ENCODE measurements at regions not wholly inside any gene's neighbourhood (a gene's known extent, or its start where the extent isn't known, plus 50 kb on each side); places are given as distances from the start of the nearest gene placed in this dataset.
"Not testable (repeated sequence)": the region's sequence is repeated elsewhere in the genome, so short reads cannot be mapped to it uniquely, and the experiment has no call there.

DNA sequence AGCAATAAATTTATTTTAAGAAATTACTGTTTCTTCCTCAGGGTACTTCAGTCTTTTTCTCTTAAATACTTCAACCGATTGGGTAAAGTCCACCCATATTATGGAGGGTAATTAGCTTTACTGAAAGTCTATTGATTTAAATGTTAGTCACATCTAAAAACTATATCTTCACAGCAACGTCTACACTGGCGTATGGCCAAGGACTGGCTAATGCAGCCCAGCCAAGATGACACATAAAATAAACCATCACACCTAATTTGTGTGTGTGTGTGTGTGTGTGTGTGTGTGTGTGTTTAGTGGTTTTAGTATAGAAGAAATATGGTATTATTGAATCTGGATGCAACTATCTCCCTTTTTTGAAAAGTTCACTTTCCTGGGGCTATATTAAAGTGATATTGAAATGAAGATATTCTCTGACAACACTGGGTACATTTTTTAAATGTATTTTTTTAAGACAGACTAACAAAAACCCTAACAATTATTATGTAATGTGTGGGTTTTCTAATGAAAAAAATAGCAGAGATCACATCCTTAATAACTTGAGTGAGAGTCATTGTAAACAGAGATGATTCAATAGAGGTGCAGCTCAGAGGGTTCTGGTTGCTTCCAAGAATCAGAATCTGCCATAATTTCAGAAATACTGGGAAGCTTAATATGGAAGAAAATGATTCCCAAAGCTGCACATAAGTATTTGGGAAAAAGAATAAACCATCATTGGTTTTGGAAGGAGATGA is 584.2 kb upstream of the MBL2 start:
- H3K9me3 ChIP-seq (ENCODE audit: control insufficient read depth in 1 of 2, low read length in 2 of 2), result peaks cover 0 to 6% of the 10 kb centered on the region in 2 donors
- H3K4me1 ChIP-seq (ENCODE audit: insufficient read depth, low read length), result no peaks in the 10 kb centered on the region
- H3K27ac ChIP-seq (ENCODE audit: low read depth, low read length), result no peak overlapping the region
- no peak for DNase-seq
- H3K4me3 ChIP-seq (ENCODE audit: low read length in 2 of 2), result no peak overlapping the region
- Mint-ChIP-seq H3K4me1 (no peaks in the 10 kb centered on the region), H3K4me3 (no peak overlapping the region), H3K9me3 (peaks cover 3 to 33% (median 15%) of the 10 kb centered on the region in 8 donors), H3K36me3 (no peaks in the 10 kb centered on the region), H3K27ac (no peak overlapping the region), H3K27me3 (no peaks in the 10 kb centered on the region)
- intact Hi-C loops (cut with micrococcal nuclease), result no loop called here
- CTCF ChIA-PET (ENCODE audit: partially characterized antibody), result no interaction called here
- POLR2A ChIA-PET (ENCODE audit: partially characterized antibody), result no interaction called here
- H3K27me3 ChIP-seq (ENCODE audit: insufficient read depth, low read length), result no peaks in the 10 kb centered on the region
- H3K36me3 ChIP-seq (ENCODE audit: insufficient read depth, low read length), result no peaks in the 10 kb centered on the region

DNA sequence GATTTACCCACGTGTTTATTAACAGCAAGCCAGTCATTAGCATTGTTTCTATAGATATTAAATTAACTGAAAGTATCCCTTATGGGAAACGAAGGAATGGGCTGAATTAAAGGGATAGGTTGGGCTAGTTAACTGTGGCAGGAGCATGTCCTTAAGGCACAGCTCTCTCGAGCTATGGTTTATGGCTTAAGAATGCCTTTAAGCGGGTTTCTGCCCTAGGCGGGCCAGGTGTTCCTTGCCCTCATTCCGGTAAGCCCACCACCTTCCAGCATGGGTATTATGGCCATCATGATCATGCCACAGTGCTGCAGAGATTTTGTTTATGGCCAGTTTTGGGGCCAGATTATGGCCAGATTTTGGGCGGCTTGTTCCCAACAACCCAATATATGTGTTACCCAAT is 569.9 kb upstream of the MBL2 start:
- peaks cover 0 to 30% (median 19%) of the 10 kb centered on the region in 8 donors for H3K9me3 Mint-ChIP-seq
- CTCF ChIA-PET (ENCODE audit: partially characterized antibody); H3K4me1 ChIP-seq (ENCODE audit: insufficient read depth, low read length); intact Hi-C loops (cut with micrococcal nuclease); DNase-seq; H3K36me3 Mint-ChIP-seq; H3K4me3 Mint-ChIP-seq; H3K27me3 ChIP-seq (ENCODE audit: insufficient read depth, low read length); H3K27me3 Mint-ChIP-seq; POLR2A ChIA-PET (ENCODE audit: partially characterized antibody); H3K36me3 ChIP-seq (ENCODE audit: insufficient read depth, low read length); H3K9me3 ChIP-seq (ENCODE audit: control insufficient read depth in 1 of 2, low read length in 2 of 2); H3K4me1 Mint-ChIP-seq; H3K4me3 ChIP-seq (ENCODE audit: low read length in 2 of 2); H3K27ac ChIP-seq (ENCODE audit: low read depth, low read length); H3K27ac Mint-ChIP-seq: not testable (repeated sequence)

DNA sequence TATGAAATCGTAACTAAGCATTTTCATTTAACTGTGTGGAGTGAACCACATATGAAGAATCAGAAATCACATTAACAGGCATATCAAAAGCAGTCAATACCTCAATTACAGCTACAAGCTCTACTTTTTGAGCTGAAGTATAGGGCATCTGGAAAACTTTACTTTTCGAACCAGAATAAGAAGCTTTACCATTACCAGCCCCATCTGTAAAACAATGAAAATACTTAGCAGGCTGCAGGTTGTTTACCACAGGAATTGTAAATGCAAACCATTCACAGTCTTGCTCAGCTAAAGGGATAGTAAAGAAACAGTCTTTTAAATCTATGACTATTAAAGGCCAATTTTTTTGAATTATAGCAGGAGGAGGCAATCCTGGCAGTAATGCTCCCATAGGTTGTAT is 565.6 kb upstream of the MBL2 start:
- H3K9me3 ChIP-seq (ENCODE audit: control insufficient read depth in 1 of 2, low read length in 2 of 2), result peaks cover 0 to 10% of the 10 kb centered on the region in 2 donors
- H3K36me3 Mint-ChIP-seq; H3K27me3 ChIP-seq (ENCODE audit: insufficient read depth, low read length); H3K27ac Mint-ChIP-seq; H3K4me3 Mint-ChIP-seq; intact Hi-C loops (cut with micrococcal nuclease); POLR2A ChIA-PET (ENCODE audit: partially characterized antibody); H3K36me3 ChIP-seq (ENCODE audit: insufficient read depth, low read length); H3K4me1 ChIP-seq (ENCODE audit: insufficient read depth, low read length); DNase-seq; H3K27me3 Mint-ChIP-seq; H3K27ac ChIP-seq (ENCODE audit: low read depth, low read length); H3K4me3 ChIP-seq (ENCODE audit: low read length in 2 of 2); CTCF ChIA-PET (ENCODE audit: partially characterized antibody); H3K4me1 Mint-ChIP-seq: not testable (repeated sequence)
- peaks cover 0 to 53% (median 35%) of the 10 kb centered on the region in 8 donors for H3K9me3 Mint-ChIP-seq

DNA sequence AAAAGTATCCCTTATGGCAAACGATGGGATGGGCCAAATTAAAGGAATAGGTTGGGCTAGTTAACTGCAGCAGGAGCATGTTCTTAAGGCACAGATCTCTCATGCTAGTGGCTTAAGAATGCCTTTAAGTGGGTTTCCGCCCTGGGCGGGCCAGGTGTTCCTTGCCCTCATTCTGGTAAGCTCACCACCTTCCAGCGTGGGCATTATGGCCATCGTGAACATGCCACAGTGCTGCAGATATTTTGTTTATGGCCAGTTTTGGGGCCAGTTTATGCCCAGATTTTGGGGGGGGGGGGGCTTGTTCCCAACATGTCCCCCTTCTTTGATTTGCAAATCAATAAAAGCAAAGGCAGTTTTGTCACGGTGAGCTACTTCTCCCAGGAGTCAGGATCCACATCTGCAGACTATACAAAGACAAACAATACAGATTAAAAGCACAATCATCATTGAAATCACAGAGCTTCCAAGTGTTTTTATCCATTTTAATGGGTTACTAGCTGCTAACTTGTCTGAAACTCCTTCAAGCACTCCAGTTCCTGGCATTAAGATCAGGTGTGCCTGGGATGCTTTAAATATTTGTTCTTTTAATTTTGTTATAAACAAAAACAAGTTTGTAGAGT is 563.3 kb upstream of the MBL2 start:
- H3K36me3 Mint-ChIP-seq; H3K4me1 Mint-ChIP-seq; intact Hi-C loops (cut with micrococcal nuclease); H3K4me1 ChIP-seq (ENCODE audit: insufficient read depth, low read length); DNase-seq; H3K27ac Mint-ChIP-seq; H3K4me3 ChIP-seq (ENCODE audit: low read length in 2 of 2); H3K27me3 ChIP-seq (ENCODE audit: insufficient read depth, low read length); H3K27me3 Mint-ChIP-seq; H3K27ac ChIP-seq (ENCODE audit: low read depth, low read length); H3K4me3 Mint-ChIP-seq; H3K36me3 ChIP-seq (ENCODE audit: insufficient read depth, low read length); POLR2A ChIA-PET (ENCODE audit: partially characterized antibody); CTCF ChIA-PET (ENCODE audit: partially characterized antibody): not testable (repeated sequence)
- H3K9me3 Mint-ChIP-seq, result peaks cover 0 to 57% (median 35%) of the 10 kb centered on the region in 8 donors
- H3K9me3 ChIP-seq (ENCODE audit: control insufficient read depth in 1 of 2, low read length in 2 of 2), result peaks cover 0 to 12% of the 10 kb centered on the region in 2 donors

DNA sequence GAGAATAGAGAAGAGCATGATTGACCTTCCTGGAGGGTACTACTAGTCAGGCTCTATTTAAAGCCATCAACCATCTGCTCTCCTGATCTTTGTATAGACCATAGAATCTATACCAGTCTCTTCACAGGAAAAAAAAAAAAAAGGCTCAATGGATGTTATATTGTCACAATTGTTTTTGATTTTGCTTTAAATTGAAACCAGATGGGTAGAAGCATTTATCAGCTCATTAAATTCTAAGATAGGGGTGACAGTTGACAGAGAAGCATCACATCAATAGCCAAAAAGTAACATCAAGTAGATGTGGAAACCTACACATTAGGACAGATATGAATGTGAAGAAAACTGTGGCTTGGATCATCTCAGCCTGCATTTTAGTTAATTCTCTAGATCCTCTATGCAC is 558.9 kb upstream of the MBL2 start:
- Mint-ChIP-seq H3K4me3 (no peak overlapping the region), H3K27ac (no peak overlapping the region), H3K4me1 (no peaks in the 10 kb centered on the region), H3K27me3 (no peaks in the 10 kb centered on the region), H3K9me3 (peaks cover 0 to 38% (median 24%) of the 10 kb centered on the region in 8 donors), H3K36me3 (no peaks in the 10 kb centered on the region)
- H3K9me3 ChIP-seq (ENCODE audit: control insufficient read depth in 1 of 2, low read length in 2 of 2), result peaks cover 0 to 7% of the 10 kb centered on the region in 2 donors
- POLR2A ChIA-PET (ENCODE audit: partially characterized antibody), result no interaction called here
- CTCF ChIA-PET (ENCODE audit: partially characterized antibody), result no interaction called here
- intact Hi-C loops (cut with micrococcal nuclease), result no loop called here
- H3K27me3 ChIP-seq (ENCODE audit: insufficient read depth, low read length), result no peaks in the 10 kb centered on the region
- H3K36me3 ChIP-seq (ENCODE audit: insufficient read depth, low read length), result no peaks in the 10 kb centered on the region
- no peak overlapping the region for H3K4me3 ChIP-seq (ENCODE audit: low read length in 2 of 2)
- H3K27ac ChIP-seq (ENCODE audit: low read depth, low read length), result no peak overlapping the region
- no peaks in the 10 kb centered on the region for H3K4me1 ChIP-seq (ENCODE audit: insufficient read depth, low read length)
- no peak for DNase-seq

DNA sequence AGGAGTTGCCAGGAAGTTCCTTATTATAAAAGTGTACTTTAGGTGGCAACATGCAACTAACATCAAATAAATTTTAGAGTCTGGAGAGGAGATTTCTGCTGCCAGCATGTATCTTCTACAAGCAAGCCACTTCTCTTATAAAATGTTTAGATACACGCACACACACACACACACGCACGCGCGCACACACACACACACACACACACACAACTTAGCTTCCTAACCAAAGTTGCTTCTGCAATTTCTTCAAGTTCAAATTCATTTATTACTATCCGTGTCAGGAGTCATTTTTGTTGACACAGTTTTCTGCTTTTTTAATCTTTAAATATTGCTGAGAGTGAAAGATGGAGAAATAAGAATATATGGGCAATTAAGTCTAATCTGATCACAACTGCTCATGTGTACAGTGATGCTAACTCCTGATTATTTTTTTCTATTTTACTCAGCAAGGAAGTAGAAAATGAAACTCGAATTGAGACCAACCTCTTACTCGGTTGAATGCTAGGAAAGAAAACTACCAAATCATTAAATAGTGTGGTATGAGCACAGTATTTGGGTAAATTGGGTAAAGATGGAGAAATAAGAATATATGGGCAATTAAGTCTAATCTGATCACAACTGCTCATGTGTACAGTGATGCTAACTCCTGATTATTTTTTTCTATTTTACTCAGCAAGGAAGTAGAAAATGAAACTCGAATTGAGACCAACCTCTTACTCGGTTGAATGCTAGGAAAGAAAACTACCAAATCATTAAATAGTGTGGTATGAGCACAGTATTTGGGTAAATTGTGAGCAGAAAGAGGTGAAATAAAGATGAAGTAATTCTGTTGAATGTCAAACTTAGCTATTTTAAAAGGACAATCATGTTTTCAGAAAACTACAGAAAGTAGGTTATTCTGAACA is 554.1 kb upstream of the MBL2 start:
- H3K36me3 Mint-ChIP-seq; H3K27me3 Mint-ChIP-seq; H3K27ac ChIP-seq (ENCODE audit: low read depth, low read length); H3K27me3 ChIP-seq (ENCODE audit: insufficient read depth, low read length); intact Hi-C loops (cut with micrococcal nuclease); H3K4me3 Mint-ChIP-seq; H3K27ac Mint-ChIP-seq; DNase-seq; H3K36me3 ChIP-seq (ENCODE audit: insufficient read depth, low read length); CTCF ChIA-PET (ENCODE audit: partially characterized antibody); POLR2A ChIA-PET (ENCODE audit: partially characterized antibody); H3K9me3 ChIP-seq (ENCODE audit: control insufficient read depth in 1 of 2, low read length in 2 of 2); H3K4me3 ChIP-seq (ENCODE audit: low read length in 2 of 2); H3K4me1 Mint-ChIP-seq; H3K4me1 ChIP-seq (ENCODE audit: insufficient read depth, low read length): not testable (repeated sequence)
- peaks cover 0 to 22% (median 8%) of the 10 kb centered on the region in 8 donors for H3K9me3 Mint-ChIP-seq

DNA sequence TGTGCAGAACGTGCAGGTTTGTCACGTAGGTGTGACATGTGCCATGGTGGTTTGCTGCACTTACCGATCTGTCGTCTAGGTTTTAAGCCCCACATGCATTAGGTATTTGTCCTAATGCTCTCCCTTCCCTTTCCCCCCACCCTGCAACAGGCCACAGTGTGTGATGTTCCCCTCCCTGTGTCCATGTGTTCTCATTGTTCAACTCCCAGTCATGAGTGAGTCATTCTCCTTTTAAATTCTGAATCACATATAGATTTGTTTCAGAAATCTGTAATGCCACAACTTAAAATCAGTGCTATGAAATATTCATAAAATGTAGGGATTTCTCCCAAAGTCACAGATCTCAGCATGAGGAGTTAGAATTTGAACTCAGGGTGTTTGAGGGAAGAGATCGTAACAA is 552.5 kb upstream of the MBL2 start:
- POLR2A ChIA-PET (ENCODE audit: partially characterized antibody), result no interaction called here
- H3K36me3 ChIP-seq (ENCODE audit: insufficient read depth, low read length), result no peaks in the 10 kb centered on the region
- intact Hi-C loops (cut with micrococcal nuclease), result no loop called here

More for the DNA sequence above, 552.5 kb upstream of the MBL2 start:
- Mint-ChIP-seq H3K4me3 (no peak overlapping the region), H3K4me1 (no peaks in the 10 kb centered on the region), H3K27me3 (no peaks in the 10 kb centered on the region), H3K27ac (no peak overlapping the region), H3K36me3 (no peaks in the 10 kb centered on the region), H3K9me3 (peaks cover 0 to 15% (median 6%) of the 10 kb centered on the region in 8 donors)
- no peak for DNase-seq
- CTCF ChIA-PET (ENCODE audit: partially characterized antibody), result no interaction called here
- no peaks in the 10 kb centered on the region for H3K27me3 ChIP-seq (ENCODE audit: insufficient read depth, low read length)
- H3K27ac ChIP-seq (ENCODE audit: low read depth, low read length), result no peak overlapping the region
- H3K4me3 ChIP-seq (ENCODE audit: low read length in 2 of 2), result no peak overlapping the region
- no peaks in the 10 kb centered on the region for H3K9me3 ChIP-seq (ENCODE audit: control insufficient read depth in 1 of 2, low read length in 2 of 2)
- H3K4me1 ChIP-seq (ENCODE audit: insufficient read depth, low read length), result no peaks in the 10 kb centered on the region

All from CD4-positive, alpha-beta memory T cell (primary cell).